Mucosa of descending colon (tissue), 3 donors: ENCODE measurements at regions not wholly inside any gene's neighbourhood (a gene's known extent, or its start where the extent isn't known, plus 50 kb on each side); places are given as distances from the start of the nearest gene placed in this dataset.

Experiments
- ATAC-seq: fragments of 200-7000 bp; cut with Tn5 transposase; one replicate; pipeline ENCODE4 v1.9.1; 2020; ENCODE audit warnings: mild to moderate bottlenecking, moderate library complexity
- DNase-seq, 3 donors: peaks; one replicate each; pipeline ENCODE4 v3.0.0-alpha.2; 2020
- H3K36me3 ChIP-seq: fragments of 200-600 bp; one replicate; pipeline ENCODE4 v1.8.0; 2021; ENCODE audit warnings: low read depth, mild to moderate bottlenecking
- H3K4me1 ChIP-seq: fragments of 200-600 bp; one replicate; pipeline ENCODE4 v1.8.0; 2021; ENCODE audit warnings: low read depth, mild to moderate bottlenecking
- H3K4me3 ChIP-seq: fragments of 200-600 bp; one replicate; pipeline ENCODE4 v1.8.0; 2021; ENCODE audit warnings: mild to moderate bottlenecking
- H3K9me3 ChIP-seq: fragments of 200-600 bp; one replicate; pipeline ENCODE4 v1.8.0; 2021; ENCODE audit warnings: mild to moderate bottlenecking
- intact Hi-C, 2 donors: fragments of 100-400 bp; cut with DNase I in 1 of 2; cut with micrococcal nuclease in 1 of 2; formaldehyde crosslinking; loops; one replicate each; pipeline versions ENCODE4 v1.11.0 to v1.11.1; 2022; cut with DNase I, micrococcal nuclease
- TF ChIP-seq, protein P1 (sequence below): fragments of 200-600 bp; IDR thresholded peaks from one replicate; pipeline ENCODE4 v1.8.0; 2022; ENCODE audit warnings: antibody characterized with exemption, mild to moderate bottlenecking
- donor health status: DM: no; HTN: no; CAD: no; lungs with moderate emphysema.
- donor health status: DM: no; HTN: no; CAD: no.
- donor health status: DM: no; HTN: yes; CAD: no.

DNA sequence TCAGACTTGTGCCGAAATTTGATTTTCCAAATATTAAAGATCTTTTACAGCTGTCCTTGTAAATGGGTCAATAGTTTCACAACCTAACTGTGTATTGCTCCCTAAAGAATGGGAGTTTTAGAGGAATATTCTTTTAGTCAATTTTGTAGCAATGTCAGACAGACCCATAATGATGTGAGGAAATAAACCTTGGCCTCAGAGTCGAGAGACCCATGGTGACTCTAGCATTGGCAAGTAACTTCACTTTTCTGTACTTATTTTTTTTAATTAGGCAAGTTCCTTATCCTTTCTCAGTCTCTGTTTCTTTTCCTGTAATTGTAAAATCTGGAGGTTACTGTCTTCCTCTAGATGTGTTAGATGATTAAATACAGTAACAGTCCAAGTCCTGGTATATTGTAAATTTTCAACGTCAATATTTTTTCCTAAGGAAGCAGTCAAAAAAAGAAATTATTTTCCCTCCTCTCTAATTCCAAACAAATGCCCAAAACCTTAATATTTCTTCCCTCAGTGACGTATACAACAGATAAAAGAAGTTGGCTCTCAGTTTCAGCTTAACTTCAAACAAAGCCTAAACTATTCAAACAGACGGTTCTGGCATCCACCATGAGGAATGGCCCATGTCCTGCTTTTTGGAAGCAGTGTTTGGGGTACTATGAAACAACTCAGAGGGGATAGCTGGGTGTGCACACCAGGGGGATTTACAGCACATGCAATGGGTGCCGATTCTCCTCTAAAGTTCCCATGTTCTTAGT lies 466.7 kb downstream of the TNS1 start:
- ATAC-seq (no peak), DNase-seq (no peak)
- intact Hi-C loops = no loop called here
- Histone ChIP-seq H3K36me3 (no peaks in the 10 kb centered on the region), H3K4me1 (no peaks in the 10 kb centered on the region), H3K4me3 (no peak overlapping the region), H3K9me3 (no peaks in the 10 kb centered on the region)
- TF ChIP-seq, protein P1, sequence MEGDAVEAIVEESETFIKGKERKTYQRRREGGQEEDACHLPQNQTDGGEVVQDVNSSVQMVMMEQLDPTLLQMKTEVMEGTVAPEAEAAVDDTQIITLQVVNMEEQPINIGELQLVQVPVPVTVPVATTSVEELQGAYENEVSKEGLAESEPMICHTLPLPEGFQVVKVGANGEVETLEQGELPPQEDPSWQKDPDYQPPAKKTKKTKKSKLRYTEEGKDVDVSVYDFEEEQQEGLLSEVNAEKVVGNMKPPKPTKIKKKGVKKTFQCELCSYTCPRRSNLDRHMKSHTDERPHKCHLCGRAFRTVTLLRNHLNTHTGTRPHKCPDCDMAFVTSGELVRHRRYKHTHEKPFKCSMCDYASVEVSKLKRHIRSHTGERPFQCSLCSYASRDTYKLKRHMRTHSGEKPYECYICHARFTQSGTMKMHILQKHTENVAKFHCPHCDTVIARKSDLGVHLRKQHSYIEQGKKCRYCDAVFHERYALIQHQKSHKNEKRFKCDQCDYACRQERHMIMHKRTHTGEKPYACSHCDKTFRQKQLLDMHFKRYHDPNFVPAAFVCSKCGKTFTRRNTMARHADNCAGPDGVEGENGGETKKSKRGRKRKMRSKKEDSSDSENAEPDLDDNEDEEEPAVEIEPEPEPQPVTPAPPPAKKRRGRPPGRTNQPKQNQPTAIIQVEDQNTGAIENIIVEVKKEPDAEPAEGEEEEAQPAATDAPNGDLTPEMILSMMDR = no peak

DNA sequence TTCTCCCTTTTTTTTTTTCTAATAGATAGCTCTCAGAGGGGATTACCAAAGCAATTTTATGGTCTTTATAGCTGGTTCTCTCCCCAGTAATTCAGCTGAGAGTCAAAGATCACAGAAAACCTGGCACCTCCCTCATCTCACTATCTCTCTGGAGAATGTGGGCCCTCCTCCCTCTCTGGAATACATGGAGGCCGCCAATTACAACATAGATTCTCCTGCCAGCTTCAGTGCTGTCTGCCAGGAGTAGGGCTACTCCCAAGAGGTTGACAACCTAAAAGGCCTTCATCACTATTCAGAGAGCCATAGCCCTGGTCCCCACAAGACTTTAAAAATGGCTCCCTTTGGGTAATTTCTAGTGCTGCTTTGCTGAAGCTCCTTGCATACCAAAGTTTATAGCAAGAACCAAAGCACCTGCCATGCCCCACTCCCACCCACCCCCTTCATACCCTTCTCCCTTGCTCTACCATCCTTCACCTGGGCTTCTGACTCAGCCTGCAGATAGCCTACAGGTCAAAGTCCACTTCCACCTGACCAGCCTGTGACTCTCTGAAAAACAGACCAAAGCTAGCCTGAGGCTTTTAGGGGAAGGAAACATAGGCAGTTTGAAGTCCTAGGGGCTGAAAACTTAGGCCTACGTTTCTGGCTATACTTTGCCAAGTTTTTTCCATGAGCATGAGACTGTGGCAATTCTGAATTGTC lies 472.3 kb downstream of the TNS1 start:
- no peak for ATAC-seq
- TF ChIP-seq, protein P1 = no peak
- Histone ChIP-seq H3K4me3 (no peak overlapping the region), H3K36me3 (no peaks in the 10 kb centered on the region), H3K4me1 (no peaks in the 10 kb centered on the region), H3K9me3 (no peaks in the 10 kb centered on the region)
- intact Hi-C loops = no loop called here
- DNase-seq = no peak

DNA sequence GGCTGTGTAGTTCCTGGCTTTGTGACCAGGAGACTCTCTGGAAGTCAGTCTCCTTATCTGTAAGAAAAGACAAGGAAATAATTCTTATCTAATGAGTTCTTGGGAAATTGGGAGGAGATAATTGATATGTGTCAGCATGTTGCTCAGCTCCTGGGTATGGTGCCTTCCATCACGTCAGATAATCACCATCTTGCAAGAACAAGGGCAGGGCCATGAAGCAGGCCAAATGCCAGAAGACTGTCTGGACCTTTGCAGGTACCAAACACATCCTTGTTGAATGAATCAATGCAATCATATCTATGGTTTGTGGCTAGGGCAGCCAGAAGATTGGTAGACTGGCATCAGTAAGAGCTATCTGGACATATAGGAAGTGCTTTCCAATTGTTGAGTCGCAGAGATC lies 473.5 kb downstream of the TNS1 start:
- no peaks in the 10 kb centered on the region for H3K36me3 ChIP-seq
- H3K4me3 ChIP-seq = no peak overlapping the region
- no peak for DNase-seq
- intact Hi-C loops = no loop called here
- H3K4me1 ChIP-seq = no peaks in the 10 kb centered on the region
- no peaks in the 10 kb centered on the region for H3K9me3 ChIP-seq
- TF ChIP-seq, protein P1 = no peak
- no peak for ATAC-seq

DNA sequence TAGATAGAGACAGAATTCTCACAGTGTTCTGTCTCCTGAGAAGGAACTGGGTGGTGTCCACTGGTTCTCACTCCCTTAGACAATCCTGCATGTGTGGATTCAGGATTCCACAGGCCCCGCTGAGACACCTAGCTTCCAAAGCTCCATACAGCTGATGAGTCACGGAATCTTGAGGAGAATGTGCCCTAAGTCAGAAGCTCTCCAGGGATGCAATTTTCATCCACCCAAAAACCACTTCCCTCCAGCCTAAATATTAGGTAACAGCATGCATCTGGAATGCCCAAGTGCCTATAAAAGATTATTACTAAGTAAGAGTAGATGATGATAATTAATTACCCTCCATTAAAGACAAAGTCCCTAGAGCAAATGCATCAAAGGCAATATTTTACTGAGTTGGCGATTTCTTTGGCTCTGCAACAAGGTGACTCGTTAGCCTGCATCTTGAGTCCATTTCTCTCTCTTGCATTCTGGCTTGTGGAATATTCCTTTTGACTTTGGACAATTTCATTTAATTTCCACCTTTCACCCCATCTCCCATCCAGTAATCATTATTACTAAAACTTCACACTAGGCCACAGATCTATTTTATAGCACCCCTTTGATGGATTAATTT lies 475.1 kb downstream of the TNS1 start:
- intact Hi-C loops = no loop called here
- ATAC-seq = no peak
- DNase-seq = no peak
- Histone ChIP-seq H3K36me3 (no peaks in the 10 kb centered on the region), H3K4me1 (no peaks in the 10 kb centered on the region), H3K9me3 (no peaks in the 10 kb centered on the region), H3K4me3 (no peak overlapping the region)
- TF ChIP-seq, protein P1 = no peak

DNA sequence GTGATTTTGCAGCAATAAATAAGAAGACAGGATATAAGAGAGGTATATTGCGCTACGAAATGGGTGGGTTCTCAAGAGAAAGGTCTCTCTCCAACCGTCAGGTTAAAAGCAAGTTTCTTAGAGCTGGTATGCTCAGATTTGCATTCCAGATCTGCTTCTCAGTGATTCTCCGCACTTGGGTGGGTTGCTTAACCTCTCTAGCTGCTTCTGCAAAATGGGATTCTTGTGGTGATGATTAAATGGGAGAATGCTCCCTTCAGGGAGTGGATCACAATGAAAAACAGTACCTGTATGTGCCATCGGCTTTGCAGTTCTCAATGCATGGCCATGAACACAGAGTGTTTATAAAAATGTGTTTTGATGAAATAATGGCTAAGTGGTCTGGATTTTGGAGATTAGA lies 477.7 kb downstream of the TNS1 start:
- no peak for ATAC-seq

More for the DNA sequence above, 477.7 kb downstream of the TNS1 start:
- Histone ChIP-seq H3K36me3 (no peaks in the 10 kb centered on the region), H3K4me3 (no peak overlapping the region), H3K4me1 (no peaks in the 10 kb centered on the region), H3K9me3 (no peaks in the 10 kb centered on the region)
- no peak for DNase-seq
- intact Hi-C loops = no loop called here
- TF ChIP-seq, protein P1 = no peak
